Breast epithelium (tissue), 4 donors: ENCODE measurements at regions not wholly inside any gene's neighbourhood (a gene's known extent, or its start where the extent isn't known, plus 50 kb on each side); places are given as distances from the start of the nearest gene placed in this dataset.

ENCODE experiments used
- DNase-seq, 2 donors: peaks; one replicate each; pipeline ENCODE4 v3.0.0-alpha.2; 2019; ENCODE audit warnings: low spot score in 2 of 2
- H3K27ac ChIP-seq, 2 donors: fragments of 200-600 bp; sonication (generic) in 1 of 2; one replicate each; pipeline ENCODE4 v1.5.1; 2016 to 2019; ENCODE audit warnings: mild to moderate bottlenecking in 1 of 2
- H3K27me3 ChIP-seq, 2 donors: fragments of 200-600 bp; sonication (generic) in 1 of 2; one replicate each; pipeline versions ENCODE4 v1.5.1 to v1.6.0; 2017 to 2019; ENCODE audit warnings: control low read depth in 1 of 2, mild to moderate bottlenecking in 1 of 2
- H3K36me3 ChIP-seq: fragments of 200-600 bp; one replicate; pipeline ENCODE4 v1.5.1; 2019
- H3K4me1 ChIP-seq, 2 donors: fragments of 200-600 bp; sonication (generic); one replicate each; pipeline ENCODE4 v1.5.1; 2016 to 2019; ENCODE audit warnings: control low read depth in 1 of 2
- H3K4me3 ChIP-seq, 3 donors: fragments of 200-600 bp; sonication (generic); 1 replicate in 2 of 3; 2 replicates in 1 of 3; pipeline ENCODE4 v1.5.1; 2016 to 2019; ENCODE audit warnings: mild to moderate bottlenecking in 3 of 3, moderate library complexity in 2 of 3
- H3K9me3 ChIP-seq, 2 donors: fragments of 200-600 bp; sonication (generic) in 1 of 2; one replicate each; pipeline ENCODE4 v1.5.1; 2016 to 2019; ENCODE audit warnings: control low read depth in 1 of 2
- POLR2A ChIP-seq: fragments of 450-650 bp; IDR thresholded peaks from one replicate; pipeline ENCODE4 v1.6.1; 2016; ENCODE audit warnings: antibody characterized with exemption, mild to moderate bottlenecking, moderate library complexity
- POLR2AphosphoS5 ChIP-seq, 3 donors: sonication (generic); formaldehyde crosslinking; IDR thresholded peaks; one replicate each; pipeline ENCODE4 v1.6.1; 2017; ENCODE audit warnings: antibody characterized with exemption in 3 of 3
- intact Hi-C: fragments of 100-400 bp; cut with DNase I; formaldehyde crosslinking; loops from one replicate; pipeline ENCODE4 v1.15.1; 2023; ENCODE audit warnings: low total_unique reads
- TF ChIP-seq, protein P1 (sequence below), 3 donors: fragments of 450-650 bp; IDR thresholded peaks; one replicate each; pipeline ENCODE4 v1.5.1; 2016 to 2017; ENCODE audit warnings: antibody characterized with exemption in 3 of 3, mild to moderate bottlenecking in 3 of 3, moderate library complexity in 3 of 3

DNA sequence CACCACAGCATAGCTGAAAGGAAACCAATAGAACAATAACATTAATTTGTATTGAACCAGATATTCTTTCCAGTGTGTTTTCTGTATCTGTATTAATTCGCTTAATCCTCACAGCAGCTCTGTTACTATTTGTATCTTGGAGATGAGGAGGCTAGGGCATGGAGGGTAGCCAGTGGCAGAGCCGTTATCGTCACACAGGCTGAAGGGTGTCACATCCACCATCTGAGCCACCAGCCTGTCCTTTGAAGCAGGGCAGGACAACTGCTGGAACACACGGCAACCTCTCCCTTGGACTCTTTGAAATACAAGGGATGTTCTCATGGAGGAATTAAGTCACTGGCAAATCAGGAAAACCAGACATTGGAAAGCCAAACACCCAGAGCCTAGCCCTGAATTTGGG, 628.0 kb upstream of the CDH4 start:
- intact Hi-C loops = no loop called here
- Histone ChIP-seq H3K36me3 (no peaks in the 10 kb centered on the region), H3K4me1 (no peaks in the 10 kb centered on the region), H3K9me3 (no peaks in the 10 kb centered on the region), H3K27ac (no peak overlapping the region), H3K4me3 (no peak overlapping the region), H3K27me3 (no peaks in the 10 kb centered on the region)
- TF ChIP-seq, protein P1, sequence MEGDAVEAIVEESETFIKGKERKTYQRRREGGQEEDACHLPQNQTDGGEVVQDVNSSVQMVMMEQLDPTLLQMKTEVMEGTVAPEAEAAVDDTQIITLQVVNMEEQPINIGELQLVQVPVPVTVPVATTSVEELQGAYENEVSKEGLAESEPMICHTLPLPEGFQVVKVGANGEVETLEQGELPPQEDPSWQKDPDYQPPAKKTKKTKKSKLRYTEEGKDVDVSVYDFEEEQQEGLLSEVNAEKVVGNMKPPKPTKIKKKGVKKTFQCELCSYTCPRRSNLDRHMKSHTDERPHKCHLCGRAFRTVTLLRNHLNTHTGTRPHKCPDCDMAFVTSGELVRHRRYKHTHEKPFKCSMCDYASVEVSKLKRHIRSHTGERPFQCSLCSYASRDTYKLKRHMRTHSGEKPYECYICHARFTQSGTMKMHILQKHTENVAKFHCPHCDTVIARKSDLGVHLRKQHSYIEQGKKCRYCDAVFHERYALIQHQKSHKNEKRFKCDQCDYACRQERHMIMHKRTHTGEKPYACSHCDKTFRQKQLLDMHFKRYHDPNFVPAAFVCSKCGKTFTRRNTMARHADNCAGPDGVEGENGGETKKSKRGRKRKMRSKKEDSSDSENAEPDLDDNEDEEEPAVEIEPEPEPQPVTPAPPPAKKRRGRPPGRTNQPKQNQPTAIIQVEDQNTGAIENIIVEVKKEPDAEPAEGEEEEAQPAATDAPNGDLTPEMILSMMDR (IDR thresholded peaks at IDR 0.05) = no peak
- no peak for TF ChIP-seq POLR2AphosphoS5 (IDR thresholded peaks at IDR 0.05)
- TF ChIP-seq POLR2A = no peak
- no peak for DNase-seq

DNA sequence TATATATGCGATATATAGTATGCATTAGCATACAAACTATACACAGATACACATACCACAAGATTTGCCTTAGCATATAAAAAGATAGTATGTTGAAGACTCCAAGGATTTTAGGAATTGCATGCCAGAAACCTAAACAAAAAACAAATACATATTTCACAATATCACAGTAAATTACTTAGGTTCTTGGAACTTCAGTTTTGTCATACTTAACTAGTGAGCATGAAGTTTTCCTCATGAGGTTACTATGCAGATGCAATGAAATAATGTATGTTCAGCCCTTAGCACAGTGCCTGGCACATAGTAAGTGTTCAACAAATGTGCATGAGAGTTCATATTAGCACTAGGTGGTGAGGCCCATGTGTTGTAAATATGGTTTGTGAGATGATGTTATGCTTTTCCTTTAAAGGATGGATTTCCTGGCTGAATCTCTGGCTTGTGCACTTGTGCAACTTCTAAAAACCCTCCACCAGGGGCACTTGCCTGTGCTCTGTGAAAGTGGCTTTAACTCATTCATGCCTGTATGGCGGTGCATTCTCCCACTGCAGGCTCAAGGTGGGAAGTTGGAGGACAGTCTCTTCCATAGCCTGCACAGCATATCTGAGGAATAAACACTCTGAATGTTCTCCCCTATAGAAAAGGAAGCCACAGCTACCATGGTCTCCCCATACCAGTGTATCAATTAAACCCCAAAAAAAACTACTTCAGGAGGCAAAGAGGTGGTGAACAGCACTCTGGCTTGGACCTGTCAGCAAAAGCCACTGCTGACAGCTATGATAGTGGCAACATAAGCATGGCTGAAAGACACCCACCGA, 624.1 kb upstream of the CDH4 start:
- DNase-seq = no peak
- Histone ChIP-seq H3K9me3 (no peaks in the 10 kb centered on the region), H3K27me3 (no peaks in the 10 kb centered on the region), H3K36me3 (no peaks in the 10 kb centered on the region), H3K4me3 (no peak overlapping the region), H3K4me1 (no peaks in the 10 kb centered on the region), H3K27ac (no peak overlapping the region)
- intact Hi-C loops = no loop called here
- TF ChIP-seq POLR2A (no peak), POLR2AphosphoS5 (IDR thresholded peaks at IDR 0.05) (no peak)
- TF ChIP-seq, protein P1 (IDR thresholded peaks at IDR 0.05) = no peak

DNA sequence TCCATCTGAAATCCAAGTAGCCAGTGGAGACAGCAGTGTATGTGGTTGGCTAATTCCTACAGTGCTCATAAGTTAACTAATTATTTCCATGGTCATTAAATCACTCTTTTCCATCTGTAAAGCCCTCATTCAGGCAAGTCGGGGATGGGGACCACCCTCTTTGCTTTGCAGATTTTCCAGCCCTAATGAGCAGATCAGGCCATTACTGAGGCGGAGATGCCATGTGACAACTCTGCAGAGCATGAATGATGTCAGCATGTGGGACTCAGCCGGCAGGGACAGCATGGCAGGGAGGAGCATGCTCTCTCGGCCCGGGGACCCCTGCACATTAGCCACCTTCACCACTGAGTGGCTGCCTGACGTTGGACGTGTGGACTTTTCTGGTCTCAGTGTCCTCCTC, 623.3 kb upstream of the CDH4 start:
- DNase-seq = no peak
- no peaks in the 10 kb centered on the region for H3K4me1 ChIP-seq
- TF ChIP-seq POLR2AphosphoS5 (IDR thresholded peaks at IDR 0.05) (no peak), POLR2A (no peak)
- TF ChIP-seq, protein P1 (IDR thresholded peaks at IDR 0.05) = no peak
- no peaks in the 10 kb centered on the region for H3K36me3 ChIP-seq
- no peaks in the 10 kb centered on the region for H3K27me3 ChIP-seq
- intact Hi-C loops = no loop called here
- no peak overlapping the region for H3K27ac ChIP-seq
- H3K9me3 ChIP-seq = no peaks in the 10 kb centered on the region
- H3K4me3 ChIP-seq = no peak overlapping the region

DNA sequence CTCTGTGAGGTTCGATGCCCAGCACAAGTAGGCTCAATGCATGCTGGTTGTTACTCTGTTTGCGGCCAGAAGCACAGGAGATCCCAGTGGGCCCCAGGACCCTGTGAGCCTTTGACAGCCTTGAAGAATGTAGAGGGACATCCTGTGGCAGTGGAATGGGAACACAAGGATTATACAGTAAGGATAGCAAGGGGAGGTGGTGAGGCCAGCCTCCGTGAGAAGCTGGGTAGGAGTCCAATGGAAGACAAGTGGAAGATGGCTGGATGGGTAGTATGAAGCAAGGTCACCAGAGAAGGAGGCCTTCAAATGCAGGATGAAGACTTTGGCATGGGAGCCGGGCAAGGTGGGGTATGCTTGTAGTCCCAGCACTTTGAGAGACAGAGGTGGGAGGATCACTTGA, 622.9 kb upstream of the CDH4 start:
- Histone ChIP-seq H3K4me1 (no peaks in the 10 kb centered on the region), H3K27ac (no peak overlapping the region), H3K4me3 (no peak overlapping the region), H3K9me3 (no peaks in the 10 kb centered on the region), H3K27me3 (no peaks in the 10 kb centered on the region), H3K36me3 (no peaks in the 10 kb centered on the region)
- intact Hi-C loops = no loop called here
- TF ChIP-seq, protein P1 (IDR thresholded peaks at IDR 0.05) = no peak
- TF ChIP-seq POLR2A (no peak), POLR2AphosphoS5 (IDR thresholded peaks at IDR 0.05) (no peak)
- no peak for DNase-seq

DNA sequence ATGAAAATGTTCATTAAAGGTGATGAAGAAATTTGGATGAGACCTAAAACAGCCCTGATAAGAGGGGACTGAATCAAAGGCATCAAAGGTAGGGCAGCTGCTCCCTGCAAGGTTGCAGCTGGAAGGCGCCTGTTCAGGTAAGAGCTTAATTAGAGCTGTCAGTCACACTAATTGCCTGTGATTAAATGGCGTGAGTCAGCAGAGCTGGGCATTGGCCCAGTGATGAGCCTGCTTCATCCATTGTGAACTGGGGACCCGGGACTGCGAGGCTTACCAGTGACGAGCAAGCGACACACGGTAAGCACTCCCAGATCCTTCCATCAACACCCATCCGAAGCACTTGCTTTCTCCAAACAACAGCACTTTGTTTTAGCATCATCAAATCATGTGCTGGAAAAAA, 621.5 kb upstream of the CDH4 start:
- Histone ChIP-seq H3K9me3 (no peaks in the 10 kb centered on the region), H3K27me3 (no peaks in the 10 kb centered on the region), H3K36me3 (no peaks in the 10 kb centered on the region), H3K27ac (no peak overlapping the region), H3K4me3 (no peak overlapping the region), H3K4me1 (no peaks in the 10 kb centered on the region)
- no peak for DNase-seq
- intact Hi-C loops = no loop called here
- TF ChIP-seq POLR2A (no peak), POLR2AphosphoS5 (IDR thresholded peaks at IDR 0.05) (no peak)
- TF ChIP-seq, protein P1 (IDR thresholded peaks at IDR 0.05) = no peak
